ENCODE measurements at regions not wholly inside any gene's neighbourhood (a gene's known extent, or its start where the extent isn't known, plus 50 kb on each side); places are given as distances from the start of the nearest gene placed in this dataset.

DNA sequence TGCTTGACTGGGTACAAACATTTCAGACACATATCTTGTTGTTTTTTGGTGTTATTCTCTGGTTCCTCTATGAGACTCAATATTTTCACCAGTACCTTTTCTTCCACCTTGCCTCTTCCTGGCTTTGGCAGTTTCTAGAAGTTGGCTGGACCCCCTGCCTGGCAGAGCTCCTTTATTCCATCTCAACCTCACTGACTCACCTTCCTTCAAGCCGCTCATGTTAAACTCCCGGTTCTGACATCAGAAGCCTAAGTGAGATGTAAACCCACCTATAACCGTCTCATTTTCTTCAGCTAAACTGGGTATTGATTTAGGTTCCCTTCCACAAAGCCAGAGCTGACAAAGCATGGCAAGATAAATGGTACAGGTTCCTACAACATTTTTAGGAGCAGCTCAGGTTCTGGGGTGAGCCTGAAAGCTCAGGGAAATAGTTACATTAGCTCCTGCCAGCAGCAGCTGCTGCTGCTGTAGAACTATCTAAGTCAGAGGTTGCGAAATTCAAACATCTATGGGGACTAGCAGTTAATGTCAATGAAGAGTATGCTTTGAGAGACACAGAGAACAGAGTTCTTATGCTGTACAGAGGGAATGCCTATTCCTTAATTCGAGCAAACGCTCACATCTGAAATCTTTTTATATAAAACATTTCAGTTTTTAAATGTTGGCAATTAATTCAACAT is 197.1 kb upstream of the NR3C1 start:
- TF ChIP-seq, protein P1, sequence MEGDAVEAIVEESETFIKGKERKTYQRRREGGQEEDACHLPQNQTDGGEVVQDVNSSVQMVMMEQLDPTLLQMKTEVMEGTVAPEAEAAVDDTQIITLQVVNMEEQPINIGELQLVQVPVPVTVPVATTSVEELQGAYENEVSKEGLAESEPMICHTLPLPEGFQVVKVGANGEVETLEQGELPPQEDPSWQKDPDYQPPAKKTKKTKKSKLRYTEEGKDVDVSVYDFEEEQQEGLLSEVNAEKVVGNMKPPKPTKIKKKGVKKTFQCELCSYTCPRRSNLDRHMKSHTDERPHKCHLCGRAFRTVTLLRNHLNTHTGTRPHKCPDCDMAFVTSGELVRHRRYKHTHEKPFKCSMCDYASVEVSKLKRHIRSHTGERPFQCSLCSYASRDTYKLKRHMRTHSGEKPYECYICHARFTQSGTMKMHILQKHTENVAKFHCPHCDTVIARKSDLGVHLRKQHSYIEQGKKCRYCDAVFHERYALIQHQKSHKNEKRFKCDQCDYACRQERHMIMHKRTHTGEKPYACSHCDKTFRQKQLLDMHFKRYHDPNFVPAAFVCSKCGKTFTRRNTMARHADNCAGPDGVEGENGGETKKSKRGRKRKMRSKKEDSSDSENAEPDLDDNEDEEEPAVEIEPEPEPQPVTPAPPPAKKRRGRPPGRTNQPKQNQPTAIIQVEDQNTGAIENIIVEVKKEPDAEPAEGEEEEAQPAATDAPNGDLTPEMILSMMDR (IDR thresholded peaks at IDR 0.05 in 8 of 11, conservative IDR thresholded peaks at IDR 0.05 in 3 of 11) = no peak
- TF ChIP-seq POLR2AphosphoS5 (IDR thresholded peaks at IDR 0.05) (no peak), POLR2A (IDR thresholded peaks at IDR 0.05) (no peak)

Measured in spleen (tissue), 7 donors.